Esophagus muscularis mucosa (tissue), 3 donors: ENCODE measurements at regions not wholly inside any gene's neighbourhood (a gene's known extent, or its start where the extent isn't known, plus 50 kb on each side); places are given as distances from the start of the nearest gene placed in this dataset.

Experiments
- CTCF ChIP-seq, 3 experiments: fragments of 200-600 bp in 2 of 3; fragments of 450-650 bp in 1 of 3; sonication (generic) in 2 of 3; IDR thresholded peaks; one replicate each; pipeline ENCODE4 v1.5.1; 2017 to 2019; ENCODE audit warnings: antibody characterized with exemption in 3 of 3, mild to moderate bottlenecking in 2 of 3, moderate library complexity in 1 of 3
- POLR2A ChIP-seq: fragments of 450-650 bp; IDR thresholded peaks from one replicate; pipeline ENCODE4 v1.6.1; 2017; ENCODE audit warnings: antibody characterized with exemption, moderate library complexity, mild to moderate bottlenecking, low read depth
- POLR2AphosphoS5 ChIP-seq, 2 donors: sonication (generic); formaldehyde crosslinking; IDR thresholded peaks; one replicate each; pipeline ENCODE4 v1.6.1; 2017; ENCODE audit warnings: antibody characterized with exemption in 2 of 2

- no peak for TF ChIP-seq POLR2AphosphoS5 (IDR thresholded peaks at IDR 0.05)
- TF ChIP-seq CTCF (IDR thresholded peaks at IDR 0.05), result no peak
- TF ChIP-seq POLR2A, result no peak
These were observed 289.8 kb upstream of the PREP start for GRCh38 chr6:105692613-105693215.
